ENCODE measurements at regions not wholly inside any gene's neighbourhood (a gene's known extent, or its start where the extent isn't known, plus 50 kb on each side); places are given as distances from the start of the nearest gene placed in this dataset.

GRCh38 chr10:120300513-120300912, 156.5 kb upstream of the PLPP4 start:
- intact Hi-C loops (cut with DNase I): no loop called here
- DNase-seq: no peak
- WGBS, 3 donors: 30 to 33% (median 33%) methylated on average over 5 of the region's 5 CpGs

GRCh38 chr10:120308589-120308988, 148.4 kb upstream of the PLPP4 start:
- Histone ChIP-seq H3K27ac (no peak overlapping the region), H3K36me3 (no peaks in the 10 kb centered on the region), H3K4me3 (no peak overlapping the region), H3K27me3 (no peaks in the 10 kb centered on the region), H3K4me1 (ENCODE audit: insufficient read depth) (no peaks in the 10 kb centered on the region), H3K9me3 (no peaks in the 10 kb centered on the region)
- intact Hi-C loops (cut with DNase I): no loop called here
- TF ChIP-seq POLR2A (IDR thresholded peaks at IDR 0.05): no peak
- no peak for TF ChIP-seq EP300 (IDR thresholded peaks at IDR 0.05)
- TF ChIP-seq CTCF (IDR thresholded peaks at IDR 0.05): no peak
- 53 to 58% (median 57%) methylated on average over 3 of the region's 3 CpGs for WGBS, 3 donors
- DNase-seq: no peak

More at GRCh38 chr10:120300513-120300912, 156.5 kb upstream of the PLPP4 start:
- no peaks in the 10 kb centered on the region for H3K4me1 ChIP-seq (ENCODE audit: insufficient read depth)
- no peak for TF ChIP-seq POLR2A (IDR thresholded peaks at IDR 0.05)
- H3K4me3 ChIP-seq: no peak overlapping the region
- H3K27ac ChIP-seq: no peak overlapping the region
- H3K36me3 ChIP-seq: no peaks in the 10 kb centered on the region
- no peaks in the 10 kb centered on the region for H3K9me3 ChIP-seq
- no peaks in the 10 kb centered on the region for H3K27me3 ChIP-seq

GRCh38 chr10:120313715-120314114, 143.3 kb upstream of the PLPP4 start:
- H3K4me3 ChIP-seq: no peak overlapping the region
- 75 to 83% (median 78%) methylated on average over 2 of the region's 2 CpGs for WGBS, 3 donors
- no peaks in the 10 kb centered on the region for H3K4me1 ChIP-seq (ENCODE audit: insufficient read depth)
- H3K27me3 ChIP-seq: no peaks in the 10 kb centered on the region
- no peak for DNase-seq
- no peak overlapping the region for H3K27ac ChIP-seq
- no peaks in the 10 kb centered on the region for H3K36me3 ChIP-seq
- TF ChIP-seq EP300 (IDR thresholded peaks at IDR 0.05) (no peak), POLR2A (IDR thresholded peaks at IDR 0.05) (no peak), CTCF (IDR thresholded peaks at IDR 0.05) (no peak)
- H3K9me3 ChIP-seq: no peaks in the 10 kb centered on the region
- intact Hi-C loops (cut with DNase I): no loop called here

- H3K9me3 ChIP-seq: peaks cover 0 to 3% of the 10 kb centered on the region in 2 donors
- no peak for DNase-seq
- H3K27me3 ChIP-seq: no peaks in the 10 kb centered on the region
- intact Hi-C loops (cut with DNase I): no loop called here
- TF ChIP-seq EP300 (IDR thresholded peaks at IDR 0.05) (no peak), POLR2A (IDR thresholded peaks at IDR 0.05) (no peak), CTCF (IDR thresholded peaks at IDR 0.05) (no peak)
- 50 to 67% (median 50%) methylated on average over 1 of the region's 1 CpG for WGBS, 3 donors
- no peak overlapping the region for H3K27ac ChIP-seq
- H3K4me3 ChIP-seq: no peak overlapping the region
- no peaks in the 10 kb centered on the region for H3K4me1 ChIP-seq (ENCODE audit: insufficient read depth)
- no peaks in the 10 kb centered on the region for H3K36me3 ChIP-seq
Measured at GRCh38 chr10:120314442-120314841, 142.6 kb upstream of the PLPP4 start.

GRCh38 chr10:120318862-120319261, 138.2 kb upstream of the PLPP4 start:
- DNase-seq: no peak
- no peak for TF ChIP-seq EP300 (IDR thresholded peaks at IDR 0.05)
- no peak for TF ChIP-seq CTCF (IDR thresholded peaks at IDR 0.05)
- TF ChIP-seq POLR2A (IDR thresholded peaks at IDR 0.05): no peak
- no peaks in the 10 kb centered on the region for H3K4me1 ChIP-seq (ENCODE audit: insufficient read depth)
- H3K27ac ChIP-seq: no peak overlapping the region
- intact Hi-C loops (cut with DNase I): no loop called here
- WGBS, 3 donors: 79 to 90% (median 86%) methylated on average over 3 of the region's 3 CpGs
- H3K36me3 ChIP-seq: no peaks in the 10 kb centered on the region
- H3K27me3 ChIP-seq: no peaks in the 10 kb centered on the region
- H3K9me3 ChIP-seq: peaks cover 0 to 3% of the 10 kb centered on the region in 2 donors
- H3K4me3 ChIP-seq: no peak overlapping the region
